Stomach (tissue), 4 donors: ENCODE measurements at regions not wholly inside any gene's neighbourhood (a gene's known extent, or its start where the extent isn't known, plus 50 kb on each side); places are given as distances from the start of the nearest gene placed in this dataset.

ENCODE experiments used
- POLR2A ChIP-seq, 4 donors: fragments of 450-650 bp; IDR thresholded peaks; one replicate each; pipeline ENCODE4 v1.6.1; 2016; ENCODE audit warnings: antibody characterized with exemption in 4 of 4, control low read depth in 2 of 4, mild to moderate bottlenecking in 1 of 4, moderate library complexity in 1 of 4
- TF ChIP-seq, protein P1 (sequence below), 7 experiments: fragments of 450-650 bp in 4 of 7; fragments of 200-600 bp in 3 of 7; sonication (generic) in 3 of 7; IDR thresholded peaks; one replicate each; pipeline ENCODE4 v1.5.1; 2016 to 2019; ENCODE audit warnings: antibody characterized with exemption in 7 of 7, control low read depth in 2 of 7, mild to moderate bottlenecking in 1 of 7

DNA sequence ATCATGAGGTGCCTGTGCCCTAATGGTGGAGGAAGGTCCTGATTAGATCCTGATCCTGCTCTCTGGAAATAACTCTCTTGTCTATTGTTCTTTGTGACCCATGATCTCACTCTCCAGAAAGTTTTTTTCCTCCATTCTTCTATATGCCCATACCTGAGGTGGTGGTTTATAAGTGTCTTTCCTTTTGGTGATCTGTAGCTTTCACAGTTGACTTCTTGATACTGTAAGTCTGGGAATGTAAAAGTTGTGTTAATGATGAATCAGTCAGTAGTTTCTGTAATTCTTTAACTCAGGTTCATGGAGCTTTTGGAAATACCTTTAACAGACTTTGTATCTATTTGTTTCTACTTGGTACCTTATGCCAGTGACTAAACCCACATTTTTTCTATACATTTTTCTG, 444.0 kb upstream of the FLRT2 start:
- TF ChIP-seq, protein P1, sequence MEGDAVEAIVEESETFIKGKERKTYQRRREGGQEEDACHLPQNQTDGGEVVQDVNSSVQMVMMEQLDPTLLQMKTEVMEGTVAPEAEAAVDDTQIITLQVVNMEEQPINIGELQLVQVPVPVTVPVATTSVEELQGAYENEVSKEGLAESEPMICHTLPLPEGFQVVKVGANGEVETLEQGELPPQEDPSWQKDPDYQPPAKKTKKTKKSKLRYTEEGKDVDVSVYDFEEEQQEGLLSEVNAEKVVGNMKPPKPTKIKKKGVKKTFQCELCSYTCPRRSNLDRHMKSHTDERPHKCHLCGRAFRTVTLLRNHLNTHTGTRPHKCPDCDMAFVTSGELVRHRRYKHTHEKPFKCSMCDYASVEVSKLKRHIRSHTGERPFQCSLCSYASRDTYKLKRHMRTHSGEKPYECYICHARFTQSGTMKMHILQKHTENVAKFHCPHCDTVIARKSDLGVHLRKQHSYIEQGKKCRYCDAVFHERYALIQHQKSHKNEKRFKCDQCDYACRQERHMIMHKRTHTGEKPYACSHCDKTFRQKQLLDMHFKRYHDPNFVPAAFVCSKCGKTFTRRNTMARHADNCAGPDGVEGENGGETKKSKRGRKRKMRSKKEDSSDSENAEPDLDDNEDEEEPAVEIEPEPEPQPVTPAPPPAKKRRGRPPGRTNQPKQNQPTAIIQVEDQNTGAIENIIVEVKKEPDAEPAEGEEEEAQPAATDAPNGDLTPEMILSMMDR (IDR thresholded peaks at IDR 0.05), result no peak
- TF ChIP-seq POLR2A (IDR thresholded peaks at IDR 0.05), result no peak
